CD4-positive, CD25-positive, alpha-beta regulatory T cell (primary cell): ENCODE measurements at regions not wholly inside any gene's neighbourhood (a gene's known extent, or its start where the extent isn't known, plus 50 kb on each side); places are given as distances from the start of the nearest gene placed in this dataset.
A peak's percentile ranks its signal among the peaks of the same experiment; 100 is the strongest.
"Not testable (repeated sequence)": the region's sequence is repeated elsewhere in the genome, so short reads cannot be mapped to it uniquely, and the experiment has no call there.

Source experiments
- ATAC-seq, 2 donors: fragments of 150-1000 bp; cut with Tn5 transposase; one replicate each; pipeline ENCODE4 v1.10.0; 2021; ENCODE audit warnings: low read depth in 2 of 2, moderate number of reproducible peaks in 2 of 2, moderate library complexity in 1 of 2
- DNase-seq, 3 donors: peaks; one replicate each; pipeline versions ENCODE4 v3.0.0 to v3.0.0-alpha.2; 2012 to 2022; ENCODE audit warnings: mixed read lengths in 1 of 3
- H3K27ac ChIP-seq: one replicate; pipeline ENCODE4 v1.7.0; 2013; ENCODE audit warnings: mild to moderate bottlenecking, low read length; ENCODE audit not compliant: insufficient read depth, poor library complexity, severe bottlenecking
- H3K27me3 ChIP-seq: one replicate; pipeline ENCODE4 v1.7.0; 2013; ENCODE audit warnings: low read length; ENCODE audit not compliant: control insufficient read depth, insufficient read depth
- H3K36me3 ChIP-seq: one replicate; pipeline ENCODE4 v1.7.0; 2013; ENCODE audit warnings: mild to moderate bottlenecking, low read length, moderate library complexity; ENCODE audit not compliant: control insufficient read depth, insufficient read depth
- H3K4me1 ChIP-seq: 2 replicates; pipeline ENCODE4 v1.7.0; 2013; ENCODE audit warnings: mild to moderate bottlenecking, low read length; ENCODE audit not compliant: insufficient read depth, control insufficient read depth, poor library complexity, severe bottlenecking
- H3K4me3 ChIP-seq: one replicate; pipeline ENCODE4 v1.7.0; 2013; ENCODE audit warnings: low read depth, mild to moderate bottlenecking, low read length, moderate library complexity
- H3K9me3 ChIP-seq, 2 experiments: 1 replicate in 1 of 2; 2 replicates in 1 of 2; pipeline ENCODE4 v1.7.0; 2013; ENCODE audit warnings: low read length in 2 of 2, mild to moderate bottlenecking in 1 of 2, moderate library complexity in 1 of 2; ENCODE audit not compliant: control insufficient read depth in 2 of 2
- H3K27ac Mint-ChIP-seq, 3 donors: one replicate each; pipeline ENCODE4 v1.8.0; 2020 to 2022; ENCODE audit warnings: mild to moderate bottlenecking in 3 of 3, mixed read lengths in 3 of 3, moderate library complexity in 2 of 3
- H3K27me3 Mint-ChIP-seq: one replicate; pipeline ENCODE4 v1.8.0; 2022; ENCODE audit warnings: mild to moderate bottlenecking, mixed read lengths
- H3K36me3 Mint-ChIP-seq: one replicate; pipeline ENCODE4 v1.8.0; 2020; ENCODE audit warnings: mixed read lengths
- H3K4me1 Mint-ChIP-seq, 4 donors: one replicate each; pipeline ENCODE4 v1.8.0; 2020 to 2022; ENCODE audit warnings: mixed read lengths in 4 of 4, mild to moderate bottlenecking in 1 of 4
- H3K4me3 Mint-ChIP-seq, 4 donors: one replicate each; pipeline ENCODE4 v1.8.0; 2020 to 2022; ENCODE audit warnings: mild to moderate bottlenecking in 4 of 4, mixed read lengths in 4 of 4, moderate library complexity in 3 of 4
- H3K9me3 Mint-ChIP-seq, 7 donors: one replicate each; pipeline ENCODE4 v1.8.0; 2020 to 2022; ENCODE audit warnings: mixed read lengths in 7 of 7, mild to moderate bottlenecking in 3 of 7, moderate library complexity in 2 of 7

GRCh38 chr4:155442267-155443105 is 65.7 kb upstream of the MAP9 start:
- peaks cover under 1% of the 10 kb centered on the region for H3K27me3 ChIP-seq
- no peaks in the 10 kb centered on the region for H3K9me3 ChIP-seq
- no peak overlapping the region for H3K4me3 ChIP-seq
- no peak overlapping the region for H3K27ac ChIP-seq
- DNase-seq (peak in 2 of 3 donors; percentile 2 to 41), ATAC-seq (no peak)
- no peaks in the 10 kb centered on the region for H3K36me3 ChIP-seq
- H3K4me3 Mint-ChIP-seq, result no peak overlapping the region
- no peaks in the 10 kb centered on the region for H3K9me3 Mint-ChIP-seq
- H3K27me3 Mint-ChIP-seq, result peaks cover 4% of the 10 kb centered on the region
- no peaks in the 10 kb centered on the region for H3K4me1 Mint-ChIP-seq
- no peak overlapping the region for H3K27ac Mint-ChIP-seq
- no peaks in the 10 kb centered on the region for H3K4me1 ChIP-seq
- no peaks in the 10 kb centered on the region for H3K36me3 Mint-ChIP-seq

- H3K36me3 Mint-ChIP-seq, result no peaks in the 10 kb centered on the region
- Histone ChIP-seq H3K9me3 (no peaks in the 10 kb centered on the region), H3K4me1 (no peaks in the 10 kb centered on the region), H3K27me3 (no peaks in the 10 kb centered on the region), H3K4me3 (no peak overlapping the region), H3K27ac (no peak overlapping the region), H3K36me3 (no peaks in the 10 kb centered on the region)
- DNase-seq (no peak), ATAC-seq (no peak)
- H3K4me1 Mint-ChIP-seq, result no peaks in the 10 kb centered on the region
- H3K9me3 Mint-ChIP-seq, result peaks cover 0 to 1% (median 0%) of the 10 kb centered on the region in 7 donors
- peaks cover 4% of the 10 kb centered on the region for H3K27me3 Mint-ChIP-seq
- H3K4me3 Mint-ChIP-seq, result no peak overlapping the region
- H3K27ac Mint-ChIP-seq, result no peak overlapping the region
Measured at GRCh38 chr4:155441475-155441874, 64.7 kb upstream of the MAP9 start.

- ATAC-seq, H3K4me1 Mint-ChIP-seq, H3K4me3 Mint-ChIP-seq, H3K36me3 ChIP-seq, H3K27ac Mint-ChIP-seq, H3K4me3 ChIP-seq, H3K36me3 Mint-ChIP-seq, DNase-seq, H3K9me3 Mint-ChIP-seq, H3K27me3 ChIP-seq, H3K27me3 Mint-ChIP-seq, H3K27ac ChIP-seq, H3K9me3 ChIP-seq, H3K4me1 ChIP-seq: not testable (repeated sequence)
Measured at GRCh38 chr4:155439760-155440159, 63.0 kb upstream of the MAP9 start.

- no peaks in the 10 kb centered on the region for H3K4me1 ChIP-seq
- peak overlapping the region in 1 of 3 donors; percentile 41 for H3K27ac Mint-ChIP-seq
- H3K27me3 Mint-ChIP-seq, result no peaks in the 10 kb centered on the region
- H3K4me1 Mint-ChIP-seq, result no peaks in the 10 kb centered on the region
- H3K27ac ChIP-seq, result no peak overlapping the region
- no peaks in the 10 kb centered on the region for H3K27me3 ChIP-seq
- DNase-seq, result no peak
- no peak for ATAC-seq
- no peaks in the 10 kb centered on the region for H3K9me3 ChIP-seq
- H3K36me3 ChIP-seq, result no peaks in the 10 kb centered on the region
- H3K4me3 ChIP-seq, result no peak overlapping the region
- H3K9me3 Mint-ChIP-seq, result peaks cover 0 to 2% (median 0%) of the 10 kb centered on the region in 7 donors
- H3K36me3 Mint-ChIP-seq, result no peaks in the 10 kb centered on the region
- H3K4me3 Mint-ChIP-seq, result no peak overlapping the region
Measured at GRCh38 chr4:155434904-155435303, 58.1 kb upstream of the MAP9 start.

- Histone ChIP-seq H3K4me1 (no peaks in the 10 kb centered on the region), H3K27me3 (no peaks in the 10 kb centered on the region), H3K4me3 (no peak overlapping the region), H3K9me3 (no peaks in the 10 kb centered on the region), H3K27ac (no peak overlapping the region), H3K36me3 (no peaks in the 10 kb centered on the region)
- H3K9me3 Mint-ChIP-seq, result peaks cover 0 to 2% (median 0%) of the 10 kb centered on the region in 7 donors
- no peaks in the 10 kb centered on the region for H3K27me3 Mint-ChIP-seq
- no peak overlapping the region for H3K4me3 Mint-ChIP-seq
- H3K36me3 Mint-ChIP-seq, result no peaks in the 10 kb centered on the region
- DNase-seq (no peak), ATAC-seq (no peak)
- no peak overlapping the region for H3K27ac Mint-ChIP-seq
- no peaks in the 10 kb centered on the region for H3K4me1 Mint-ChIP-seq
Measured at GRCh38 chr4:155434366-155434765, 57.6 kb upstream of the MAP9 start.

- Mint-ChIP-seq H3K27me3 (no peaks in the 10 kb centered on the region), H3K4me3 (no peak overlapping the region), H3K9me3 (peaks cover 0 to 2% (median 0%) of the 10 kb centered on the region in 7 donors), H3K36me3 (no peaks in the 10 kb centered on the region), H3K4me1 (no peaks in the 10 kb centered on the region), H3K27ac (no peak overlapping the region)
- Histone ChIP-seq H3K4me3 (no peak overlapping the region), H3K27ac (no peak overlapping the region), H3K9me3 (no peaks in the 10 kb centered on the region), H3K4me1 (no peaks in the 10 kb centered on the region), H3K36me3 (no peaks in the 10 kb centered on the region), H3K27me3 (no peaks in the 10 kb centered on the region)
- DNase-seq, result no peak
- no peak for ATAC-seq
Measured at GRCh38 chr4:155433636-155434360, 57.0 kb upstream of the MAP9 start.

GRCh38 chr4:155430895-155431795 is 54.4 kb upstream of the MAP9 start:
- Mint-ChIP-seq H3K27me3 (no peaks in the 10 kb centered on the region), H3K9me3 (peaks cover 0 to 3% (median 0%) of the 10 kb centered on the region in 7 donors), H3K4me3 (no peak overlapping the region), H3K36me3 (no peaks in the 10 kb centered on the region), H3K27ac (no peak overlapping the region), H3K4me1 (no peaks in the 10 kb centered on the region)
- H3K9me3 ChIP-seq, result no peaks in the 10 kb centered on the region
- no peaks in the 10 kb centered on the region for H3K27me3 ChIP-seq
- no peak for DNase-seq
- H3K36me3 ChIP-seq, result no peaks in the 10 kb centered on the region
- H3K4me3 ChIP-seq, result no peak overlapping the region
- H3K27ac ChIP-seq, result no peak overlapping the region
- H3K4me1 ChIP-seq, result no peaks in the 10 kb centered on the region
- no peak for ATAC-seq
